ENCODE measurements at regions not wholly inside any gene's neighbourhood (a gene's known extent, or its start where the extent isn't known, plus 50 kb on each side); places are given as distances from the start of the nearest gene placed in this dataset.

DNA sequence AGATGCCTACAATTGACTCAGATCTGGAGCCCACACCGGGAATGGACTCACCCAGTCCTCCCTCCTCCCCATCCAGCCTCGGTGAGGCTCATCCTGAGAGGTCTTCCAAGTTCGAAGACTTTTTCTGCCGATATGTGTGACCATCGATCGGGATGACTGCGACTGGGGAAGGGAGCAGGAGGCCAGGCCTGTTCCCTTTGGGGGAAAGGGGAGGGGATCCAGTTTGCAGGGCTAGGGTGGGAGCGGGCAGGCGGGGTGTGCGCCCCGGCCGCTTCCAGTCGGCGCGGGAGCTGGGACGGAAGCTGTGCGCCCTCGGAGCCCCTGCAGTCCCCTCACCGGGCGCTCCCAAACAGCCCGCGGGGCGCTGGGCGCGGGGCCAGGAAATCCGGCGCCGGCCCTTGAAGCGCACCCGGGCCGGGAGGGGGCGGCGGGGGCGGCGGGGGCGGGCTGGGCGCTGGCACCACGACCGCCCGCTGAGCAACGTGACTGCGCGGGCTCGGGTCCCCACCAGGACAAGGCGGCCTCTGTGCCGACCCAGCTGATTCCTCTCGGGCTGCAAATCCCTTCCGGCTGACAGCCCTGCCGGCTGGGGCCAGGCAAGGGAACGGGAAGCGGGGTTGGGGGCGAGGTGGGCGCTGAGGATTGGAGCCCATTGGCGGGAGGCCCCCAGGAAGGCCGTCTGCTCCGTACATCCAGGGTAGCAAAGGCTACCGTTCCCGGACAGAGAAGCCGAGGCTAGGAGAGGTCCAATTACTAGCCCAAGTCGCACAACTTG, 103.9 kb downstream of the EBNA1BP2 start:
- no peaks in the 10 kb centered on the region for H3K36me3 ChIP-seq
- no peaks in the 10 kb centered on the region for H3K27me3 ChIP-seq
- DNase-seq (ENCODE audit: low read depth in 1 of 2, low spot score in 1 of 2) = no peak
- H3K4me3 ChIP-seq = no peak overlapping the region
- H3K4me1 ChIP-seq (ENCODE audit: low read depth) = peaks cover 11% of the 10 kb centered on the region
- no peak overlapping the region for H3K27ac ChIP-seq
- TF ChIP-seq, protein P1, sequence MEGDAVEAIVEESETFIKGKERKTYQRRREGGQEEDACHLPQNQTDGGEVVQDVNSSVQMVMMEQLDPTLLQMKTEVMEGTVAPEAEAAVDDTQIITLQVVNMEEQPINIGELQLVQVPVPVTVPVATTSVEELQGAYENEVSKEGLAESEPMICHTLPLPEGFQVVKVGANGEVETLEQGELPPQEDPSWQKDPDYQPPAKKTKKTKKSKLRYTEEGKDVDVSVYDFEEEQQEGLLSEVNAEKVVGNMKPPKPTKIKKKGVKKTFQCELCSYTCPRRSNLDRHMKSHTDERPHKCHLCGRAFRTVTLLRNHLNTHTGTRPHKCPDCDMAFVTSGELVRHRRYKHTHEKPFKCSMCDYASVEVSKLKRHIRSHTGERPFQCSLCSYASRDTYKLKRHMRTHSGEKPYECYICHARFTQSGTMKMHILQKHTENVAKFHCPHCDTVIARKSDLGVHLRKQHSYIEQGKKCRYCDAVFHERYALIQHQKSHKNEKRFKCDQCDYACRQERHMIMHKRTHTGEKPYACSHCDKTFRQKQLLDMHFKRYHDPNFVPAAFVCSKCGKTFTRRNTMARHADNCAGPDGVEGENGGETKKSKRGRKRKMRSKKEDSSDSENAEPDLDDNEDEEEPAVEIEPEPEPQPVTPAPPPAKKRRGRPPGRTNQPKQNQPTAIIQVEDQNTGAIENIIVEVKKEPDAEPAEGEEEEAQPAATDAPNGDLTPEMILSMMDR (IDR thresholded peaks at IDR 0.05; ENCODE audit: low read depth, low read length) = no peak
- H3K9me3 ChIP-seq (ENCODE audit: low read depth) = no peaks in the 10 kb centered on the region

DNA sequence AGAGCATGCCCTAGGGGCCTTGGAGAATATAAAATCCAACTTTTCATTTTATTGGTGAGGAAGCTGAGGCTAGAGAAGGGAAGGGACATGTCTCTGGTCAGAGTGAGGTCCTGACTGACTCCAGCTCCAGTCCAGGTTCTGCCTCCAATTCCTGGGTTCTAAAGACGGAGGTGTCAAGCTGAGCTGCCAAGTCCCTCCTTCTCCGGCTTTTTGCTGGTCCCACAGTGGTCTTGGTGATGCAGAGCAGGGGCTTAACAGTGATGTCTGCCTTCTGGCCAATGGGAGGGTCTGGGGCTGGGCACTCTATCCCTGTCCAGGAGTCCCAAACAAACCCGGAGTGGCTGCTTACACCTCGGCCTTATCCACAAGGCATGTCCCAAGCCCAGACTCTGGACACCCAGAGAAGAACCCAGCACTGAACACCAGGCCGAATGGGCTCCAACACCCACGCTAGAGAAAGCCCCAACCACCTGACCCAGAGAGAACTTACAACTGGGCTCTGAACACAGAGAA, 104.8 kb downstream of the EBNA1BP2 start:
- no peak overlapping the region for H3K4me3 ChIP-seq
- TF ChIP-seq, protein P1 (IDR thresholded peaks at IDR 0.05; ENCODE audit: low read depth, low read length) = no peak
- DNase-seq (ENCODE audit: low read depth in 1 of 2, low spot score in 1 of 2) = no peak

DNA sequence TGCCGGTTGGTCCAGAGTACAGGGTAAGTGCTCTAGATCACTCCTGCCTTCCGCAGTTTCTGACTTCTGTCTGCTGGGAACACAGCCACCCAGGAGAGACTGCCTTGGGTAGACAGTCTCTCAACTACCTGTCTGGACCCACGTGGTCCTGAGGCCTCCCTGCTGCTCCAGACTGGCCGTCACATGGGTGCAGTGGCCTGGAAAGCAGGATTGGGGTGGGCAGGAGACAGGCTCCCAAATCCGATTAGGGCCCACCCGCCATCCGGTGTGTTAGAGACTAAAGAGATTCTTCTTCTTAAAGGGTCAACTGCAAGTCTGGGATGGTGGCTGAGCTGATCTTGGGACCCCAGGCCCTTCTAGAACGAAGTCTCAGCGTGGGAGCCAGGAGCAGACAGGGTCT, 105.5 kb downstream of the EBNA1BP2 start:
- no peak overlapping the region for H3K27ac ChIP-seq
- no peak overlapping the region for H3K4me3 ChIP-seq
- H3K36me3 ChIP-seq = no peaks in the 10 kb centered on the region
- peaks cover 11% of the 10 kb centered on the region for H3K4me1 ChIP-seq (ENCODE audit: low read depth)
- no peaks in the 10 kb centered on the region for H3K9me3 ChIP-seq (ENCODE audit: low read depth)
- H3K27me3 ChIP-seq = no peaks in the 10 kb centered on the region
- DNase-seq (ENCODE audit: low read depth in 1 of 2, low spot score in 1 of 2) = no peak
- TF ChIP-seq, protein P1 (IDR thresholded peaks at IDR 0.05; ENCODE audit: low read depth, low read length) = no peak

More for the DNA sequence above, 104.8 kb downstream of the EBNA1BP2 start:
- Histone ChIP-seq H3K4me1 (ENCODE audit: low read depth) (peaks cover 11% of the 10 kb centered on the region), H3K36me3 (no peaks in the 10 kb centered on the region), H3K9me3 (ENCODE audit: low read depth) (no peaks in the 10 kb centered on the region), H3K27me3 (no peaks in the 10 kb centered on the region), H3K27ac (no peak overlapping the region)

DNA sequence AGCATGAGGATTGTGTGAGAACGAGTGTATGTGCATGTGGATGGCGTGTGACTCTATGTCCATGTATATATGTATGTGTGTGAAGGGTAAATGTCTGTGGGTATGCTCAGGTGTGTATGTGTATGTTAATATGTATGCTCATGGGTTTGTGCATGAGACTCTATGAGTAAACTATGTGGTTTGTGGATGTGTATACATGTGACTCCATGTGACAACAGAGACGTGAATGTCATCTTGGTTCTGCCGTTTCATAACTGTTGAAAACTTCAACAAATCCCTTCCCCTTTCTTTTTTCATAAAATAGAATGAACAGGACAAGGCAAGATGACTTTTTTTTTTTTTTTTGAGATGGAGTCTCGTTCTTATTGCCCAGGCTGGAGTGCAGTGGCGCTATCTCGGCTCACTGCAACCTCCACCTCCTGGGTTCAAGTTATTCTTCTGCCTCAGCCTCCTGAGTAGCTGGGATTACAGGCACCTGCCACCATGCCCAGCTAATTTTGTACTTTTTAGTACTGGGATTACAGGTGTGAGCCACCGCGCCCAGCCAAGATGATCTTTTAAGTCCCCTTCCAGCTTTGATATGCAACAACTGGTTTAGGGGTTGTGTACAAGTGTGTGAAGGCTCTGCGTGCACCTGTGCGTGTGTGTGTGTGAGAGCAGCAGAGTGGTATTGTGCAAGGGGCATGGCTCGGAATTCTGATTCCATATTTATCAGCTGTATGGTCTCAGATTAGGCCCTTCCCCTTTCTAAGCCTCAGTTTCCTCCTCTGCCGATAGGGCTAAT, 106.3 kb downstream of the EBNA1BP2 start:
- no peaks in the 10 kb centered on the region for H3K27me3 ChIP-seq
- H3K9me3 ChIP-seq (ENCODE audit: low read depth) = no peaks in the 10 kb centered on the region
- TF ChIP-seq, protein P1 (IDR thresholded peaks at IDR 0.05; ENCODE audit: low read depth, low read length) = no peak
- H3K36me3 ChIP-seq = no peaks in the 10 kb centered on the region
- DNase-seq (ENCODE audit: low read depth in 1 of 2, low spot score in 1 of 2) = no peak
- H3K27ac ChIP-seq = no peak overlapping the region
- H3K4me1 ChIP-seq (ENCODE audit: low read depth) = peaks cover 11% of the 10 kb centered on the region
- no peak overlapping the region for H3K4me3 ChIP-seq

DNA sequence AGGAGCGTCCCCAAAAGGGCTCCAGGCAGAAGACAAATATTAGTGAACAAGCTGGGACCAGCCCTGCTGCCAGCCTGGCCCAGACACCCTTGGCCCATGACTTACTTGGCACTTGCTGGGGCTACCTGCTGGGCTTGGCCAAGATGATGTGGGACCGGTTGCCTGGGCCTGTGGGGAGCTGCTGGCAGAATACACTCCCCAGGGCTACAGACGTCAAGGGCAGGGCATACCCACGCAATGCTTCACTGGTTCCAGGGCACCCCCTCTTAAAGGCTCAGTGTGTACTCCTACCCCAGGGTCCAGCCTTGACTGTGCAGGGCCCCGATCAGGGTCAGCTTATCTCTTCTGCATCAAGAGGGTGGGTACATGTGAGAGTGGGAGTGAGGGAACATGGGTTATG, 106.5 kb upstream of the SLC2A1 start:
- Histone ChIP-seq H3K27ac (no peak overlapping the region), H3K9me3 (ENCODE audit: low read depth) (no peaks in the 10 kb centered on the region), H3K4me1 (ENCODE audit: low read depth) (peaks cover 11% of the 10 kb centered on the region), H3K36me3 (no peaks in the 10 kb centered on the region), H3K27me3 (no peaks in the 10 kb centered on the region), H3K4me3 (no peak overlapping the region)
- DNase-seq (ENCODE audit: low read depth in 1 of 2, low spot score in 1 of 2) = no peak
- TF ChIP-seq, protein P1 (IDR thresholded peaks at IDR 0.05; ENCODE audit: low read depth, low read length) = no peak

All from cardiac muscle cell (in vitro differentiated cells and primary cell).